Keratinocyte (primary cell): ENCODE measurements at regions not wholly inside any gene's neighbourhood (a gene's known extent, or its start where the extent isn't known, plus 50 kb on each side); places are given as distances from the start of the nearest gene placed in this dataset.

Experiments used
- DNase-seq: peaks from one replicate; pipeline ENCODE4 v3.0.0-alpha.2; 2011; ENCODE audit warnings: low read depth, missing footprints, low spot score
- FAIRE-seq: peaks from 2 replicates; lab custom pipeline; 2011; peaks lifted over from hg19 to GRCh38; lab: Jason Lieb, UNC
- H2AFZ ChIP-seq: 2 replicates; pipeline ENCODE4 v1.6.0; 2012; ENCODE audit warnings: low read length, control low read depth, inconsistent platforms; ENCODE audit not compliant: control insufficient read depth
- H3K27ac ChIP-seq: 2 replicates; pipeline ENCODE4 v1.5.1; 2011; ENCODE audit warnings: low read length; ENCODE audit not compliant: control insufficient read depth, insufficient read depth
- H3K27me3 ChIP-seq: 3 replicates; pipeline ENCODE4 v1.6.0; 2011; ENCODE audit warnings: low read length; ENCODE audit not compliant: control insufficient read depth, insufficient read depth; ENCODE audit errors: extremely low read depth
- H3K36me3 ChIP-seq, 2 experiments: 2 replicates in 1 of 2; 3 replicates in 1 of 2; pipeline ENCODE4 v1.5.1; 2011; ENCODE audit warnings: low read length in 2 of 2, mild to moderate bottlenecking in 1 of 2; ENCODE audit not compliant: control insufficient read depth in 2 of 2, insufficient read depth in 2 of 2; ENCODE audit errors: extremely low read depth in 1 of 2
- H3K4me1 ChIP-seq: 3 replicates; pipeline ENCODE4 v1.5.1; 2011; ENCODE audit warnings: low read length; ENCODE audit not compliant: control insufficient read depth, insufficient read depth; ENCODE audit errors: extremely low read depth
- H3K4me2 ChIP-seq: 3 replicates; pipeline ENCODE4 v1.6.0; 2011; ENCODE audit warnings: low read depth, low read length; ENCODE audit not compliant: control insufficient read depth, insufficient read depth; ENCODE audit errors: extremely low read depth
- H3K4me3 ChIP-seq, 3 experiments: fragments of 200-600 bp in 1 of 3; sonication (generic) in 1 of 3; 2 replicates in 2 of 3; 3 replicates in 1 of 3; pipeline ENCODE4 v1.5.1; 2011 to 2016; ENCODE audit warnings: low read length in 3 of 3, mild to moderate bottlenecking in 3 of 3, control low read depth in 2 of 3, inconsistent platforms in 1 of 3, low read depth in 1 of 3, mixed read lengths in 1 of 3, mixed run types in 1 of 3, moderate library complexity in 1 of 3; ENCODE audit not compliant: control insufficient read depth in 2 of 3, insufficient read depth in 2 of 3; ENCODE audit errors: extremely low read depth in 1 of 3
- H3K79me2 ChIP-seq: 2 replicates; pipeline ENCODE4 v1.6.0; 2012; ENCODE audit warnings: low read length; ENCODE audit not compliant: control insufficient read depth, insufficient read depth
- H3K9ac ChIP-seq: 3 replicates; pipeline ENCODE4 v1.6.0; 2011; ENCODE audit warnings: low read length; ENCODE audit not compliant: control insufficient read depth, insufficient read depth; ENCODE audit errors: extremely low read depth
- H3K9me1 ChIP-seq: 3 replicates; pipeline ENCODE4 v1.6.0; 2011; ENCODE audit warnings: low read length; ENCODE audit not compliant: control insufficient read depth, insufficient read depth; ENCODE audit errors: extremely low read depth
- H3K9me3 ChIP-seq: 2 replicates; pipeline ENCODE4 v1.5.1; 2012; ENCODE audit warnings: low read depth, low read length; ENCODE audit not compliant: control insufficient read depth
- H4K20me1 ChIP-seq: 3 replicates; pipeline ENCODE4 v1.6.0; 2011; ENCODE audit warnings: low read length; ENCODE audit not compliant: control insufficient read depth, insufficient read depth; ENCODE audit errors: extremely low read depth
- CTCF ChIP-seq, 3 experiments: IDR thresholded peaks in 1 of 3; conservative IDR thresholded peaks in 1 of 3; optimal IDR thresholded peaks in 1 of 3; 2 replicates in 2 of 3; 3 replicates in 1 of 3; pipeline versions ENCODE3 to v1.5.1; 2011; ENCODE audit warnings: low read length in 3 of 3, mild to moderate bottlenecking in 3 of 3, moderate library complexity in 2 of 3, control low read depth in 1 of 3, inconsistent platforms in 1 of 3; ENCODE audit not compliant: insufficient read depth in 2 of 3; ENCODE audit errors: extremely low read depth in 1 of 3
- EZH2 ChIP-seq: IDR thresholded peaks from one replicate; pipeline ENCODE4 v1.6.1; 2012; ENCODE audit warnings: inconsistent platforms, mild to moderate bottlenecking, low read length, moderate library complexity
- dilution Hi-C: fragments of 300-500 bp; cut with MboI; formaldehyde crosslinking; loops from one replicate; pipeline ENCODE4 v1.7.0; 2020; ENCODE audit warnings: low sequenced_read_pairs; ENCODE audit not compliant: extremely low pct_ligation_motif_present

- H3K36me3 ChIP-seq: no peaks in the 10 kb centered on the region
- no peaks in the 10 kb centered on the region for H3K9me3 ChIP-seq
- TF ChIP-seq CTCF (optimal IDR thresholded peaks at IDR 0.05 in 1 of 3, IDR thresholded peaks at IDR 0.05 in 1 of 3, conservative IDR thresholded peaks at IDR 0.05 in 1 of 3; ENCODE audit: extremely low read depth in 1 of 3, insufficient read depth in 2 of 3, low read length in 3 of 3): no peak
- no peak for TF ChIP-seq EZH2
- H3K4me3 ChIP-seq: no peak overlapping the region
- H3K79me2 ChIP-seq: no peaks in the 10 kb centered on the region
- dilution Hi-C loops: no loop called here
- no peaks in the 10 kb centered on the region for H3K27me3 ChIP-seq
- DNase-seq: no peak
- H3K27ac ChIP-seq: no peak overlapping the region
- H3K4me1 ChIP-seq: no peaks in the 10 kb centered on the region
- H3K9ac ChIP-seq: no peak overlapping the region
- no peaks in the 10 kb centered on the region for H4K20me1 ChIP-seq
- H3K4me2 ChIP-seq: no peak overlapping the region
- FAIRE-seq: no peak
- no peak overlapping the region for H2AFZ ChIP-seq
- H3K9me1 ChIP-seq: no peaks in the 10 kb centered on the region
Observed at GRCh38 chr3:5347486-5347885, 160.0 kb downstream of the EDEM1 start.

GRCh38 chr3:5348229-5348902 lies 160.9 kb downstream of the EDEM1 start:
- dilution Hi-C loops: no loop called here
- H3K9ac ChIP-seq: no peak overlapping the region
- TF ChIP-seq EZH2: no peak
- no peak for TF ChIP-seq CTCF (optimal IDR thresholded peaks at IDR 0.05 in 1 of 3, IDR thresholded peaks at IDR 0.05 in 1 of 3, conservative IDR thresholded peaks at IDR 0.05 in 1 of 3; ENCODE audit: extremely low read depth in 1 of 3, insufficient read depth in 2 of 3, low read length in 3 of 3)
- H3K36me3 ChIP-seq: no peaks in the 10 kb centered on the region
- H3K9me3 ChIP-seq: no peaks in the 10 kb centered on the region
- no peak overlapping the region for H3K4me2 ChIP-seq
- no peak for FAIRE-seq
- H3K79me2 ChIP-seq: no peaks in the 10 kb centered on the region
- H3K4me1 ChIP-seq: no peaks in the 10 kb centered on the region
- H2AFZ ChIP-seq: no peak overlapping the region
- no peak overlapping the region for H3K27ac ChIP-seq
- no peaks in the 10 kb centered on the region for H4K20me1 ChIP-seq
- no peaks in the 10 kb centered on the region for H3K27me3 ChIP-seq
- no peak for DNase-seq
- H3K4me3 ChIP-seq: no peak overlapping the region
- no peaks in the 10 kb centered on the region for H3K9me1 ChIP-seq
